ENCODE measurements at regions not wholly inside any gene's neighbourhood (a gene's known extent, or its start where the extent isn't known, plus 50 kb on each side); places are given as distances from the start of the nearest gene placed in this dataset.
A peak's percentile ranks its signal among the peaks of the same experiment; 100 is the strongest.

GRCh38 chr11:114774599-114775361 is 96.5 kb downstream of the NXPE2 start:
- WGBS (ENCODE audit: low lambda C conversion rate) = 35% methylated on average over 18 of the region's 19 CpGs
- H3K4me1 ChIP-seq (ENCODE audit: control insufficient read depth in 1 of 2, insufficient read depth in 2 of 2, low read depth in 1 of 2, low read length in 1 of 2) = peaks cover 0 to 27% of the 10 kb centered on the region in 2 experiments; a peak in 2 of 4 replicates
- no peak overlapping the region; a peak in 1 of 4 replicates for H3K27ac ChIP-seq (ENCODE audit: low read depth in 2 of 2, low read length in 1 of 2)
- no peaks in the 10 kb centered on the region for H3K9me3 ChIP-seq
- H2AFZ ChIP-seq (ENCODE audit: low read depth) = no peak overlapping the region
- H3K9me2 ChIP-seq = no peaks in the 10 kb centered on the region
- no peak overlapping the region for H3K4me2 ChIP-seq
- POLR2A ChIA-PET = interaction anchor here (1.3 kb wide), 2 partner anchors 728 to 1726 kb away, joined by 3 read pairs; no protein-coding TSS in a partner anchor
- no peaks in the 10 kb centered on the region for H3F3A ChIP-seq (replicated peaks; ENCODE audit: insufficient read depth)
- H3K36me3 ChIP-seq (replicated peaks in 1 of 2; ENCODE audit: control insufficient read depth in 1 of 2, insufficient read depth in 2 of 2, low read length in 1 of 2) = no peaks in the 10 kb centered on the region
- no peaks in the 10 kb centered on the region for H4K20me1 ChIP-seq (ENCODE audit: insufficient read depth)
- H3K9ac ChIP-seq = no peak overlapping the region
- peak; percentile 67 for TF ChIP-seq SMC3 (IDR thresholded peaks at IDR 0.05; ENCODE audit: low read depth, low read length)
- TF ChIP-seq MEF2A (IDR thresholded peaks at IDR 0.05; ENCODE audit: borderline replicate concordance, low read depth) = no peak
- peak; percentile 94 for TF ChIP-seq RAD21 (IDR thresholded peaks at IDR 0.05; ENCODE audit: low read length)
- TF ChIP-seq CTCF (IDR thresholded peaks at IDR 0.05) = peak; percentile 65
- TF ChIP-seq YY1 (IDR thresholded peaks at IDR 0.05; ENCODE audit: low read depth) = no peak
- peak; percentile 17; the same call in 1 of the 2 replicates for TF ChIP-seq GATA2 (CRISPR knock-in tag; IDR thresholded peaks at IDR 0.05)
- TF ChIP-seq EP300 (IDR thresholded peaks at IDR 0.05; ENCODE audit: borderline replicate concordance in 1 of 2, low read depth in 1 of 2, low read length in 1 of 2) = peak in 1 of 2 experiments; percentile 29; a peak in 1 of 4 replicates
- no peak for TF ChIP-seq FOXM1 (IDR thresholded peaks at IDR 0.05; ENCODE audit: low read depth)
- CTCF ChIA-PET = interaction anchor here (0.5 to 3.5 kb wide), 90 partner anchors 11 to 1964 kb away, joined by 3 to 27 read pairs (median 4); partner anchors contain the start of gene CADM1
- H3K79me2 ChIP-seq (ENCODE audit: insufficient read depth) = no peaks in the 10 kb centered on the region
- peak overlapping the region in 1 of 2 experiments; percentile 44; a peak in 1 of 4 replicates for H3K4me3 ChIP-seq (ENCODE audit: low read depth in 2 of 2, low read length in 1 of 2)
- no peaks in the 10 kb centered on the region for H3K27me3 ChIP-seq (ENCODE audit: insufficient read depth)
- DNase-seq = peak; percentile 75

GRCh38 chr11:114775875-114776621 is 97.7 kb downstream of the NXPE2 start:
- Histone ChIP-seq H3K4me2 (no peak overlapping the region), H3K9me2 (no peaks in the 10 kb centered on the region), H2AFZ (ENCODE audit: low read depth) (no peak overlapping the region), H3K27me3 (ENCODE audit: insufficient read depth) (no peaks in the 10 kb centered on the region), H3K36me3 (replicated peaks in 1 of 2; ENCODE audit: control insufficient read depth in 1 of 2, insufficient read depth in 2 of 2, low read length in 1 of 2) (no peaks in the 10 kb centered on the region), H3K4me3 (ENCODE audit: low read depth in 2 of 2, low read length in 1 of 2) (no peak overlapping the region), H3K27ac (ENCODE audit: low read depth in 2 of 2, low read length in 1 of 2) (peak overlapping the region in 1 of 2 experiments; percentile 68; a peak in 2 of 4 replicates), H3K9ac (no peak overlapping the region), H4K20me1 (ENCODE audit: insufficient read depth) (no peaks in the 10 kb centered on the region), H3F3A (replicated peaks; ENCODE audit: insufficient read depth) (no peaks in the 10 kb centered on the region), H3K79me2 (ENCODE audit: insufficient read depth) (no peaks in the 10 kb centered on the region), H3K9me3 (no peaks in the 10 kb centered on the region), H3K4me1 (ENCODE audit: control insufficient read depth in 1 of 2, insufficient read depth in 2 of 2, low read depth in 1 of 2, low read length in 1 of 2) (peaks cover 0 to 29% of the 10 kb centered on the region in 2 experiments; a peak in 2 of 4 replicates)
- DNase-seq = peak; percentile 57
- ChIA-PET POLR2A (no interaction called here), CTCF (interaction anchor here (0.6 to 3.5 kb wide), 9 partner anchors 9 to 1501 kb away, joined by 3 to 27 read pairs (median 3); no protein-coding TSS in a partner anchor)
- 39% methylated on average over 14 of the region's 19 CpGs for WGBS (ENCODE audit: low lambda C conversion rate)
- TF ChIP-seq GATA2 (CRISPR knock-in tag; IDR thresholded peaks at IDR 0.05) (peak; percentile 32; the same call in 1 of the 2 replicates), GABPA (IDR thresholded peaks at IDR 0.05; ENCODE audit: low read depth) (no peak), MEF2A (IDR thresholded peaks at IDR 0.05; ENCODE audit: borderline replicate concordance, low read depth) (no peak), CTCF (IDR thresholded peaks at IDR 0.05) (no peak), MAX (IDR thresholded peaks at IDR 0.05; ENCODE audit: low read depth) (no peak), JUND (IDR thresholded peaks at IDR 0.05) (no peak), RFX5 (IDR thresholded peaks at IDR 0.05; ENCODE audit: low read length) (no peak), MXI1 (IDR thresholded peaks at IDR 0.05; ENCODE audit: low read depth, low read length) (peak; percentile 20; the same call in 1 of the 2 replicates), RXRA (IDR thresholded peaks at IDR 0.05; ENCODE audit: borderline replicate concordance, low read depth) (no peak), EP300 (IDR thresholded peaks at IDR 0.05; ENCODE audit: borderline replicate concordance in 1 of 2, low read depth in 1 of 2, low read length in 1 of 2) (no peak), USF2 (IDR thresholded peaks at IDR 0.05; ENCODE audit: borderline replicate concordance, low read depth, low read length) (no peak), SIN3A (IDR thresholded peaks at IDR 0.05; ENCODE audit: borderline replicate concordance, low read depth, low read length) (no peak), TAF1 (IDR thresholded peaks at IDR 0.05; ENCODE audit: borderline replicate concordance, low read depth, low read length) (no peak)
